CD4-positive, alpha-beta T cell (primary cell): ENCODE measurements at regions not wholly inside any gene's neighbourhood (a gene's known extent, or its start where the extent isn't known, plus 50 kb on each side); places are given as distances from the start of the nearest gene placed in this dataset.

Experiments used
- ATAC-seq: fragments of 200-7000 bp; cut with Tn5 transposase; one replicate; pipeline ENCODE4 v1.10.0; 2022; ENCODE audit warnings: mild to moderate bottlenecking; ENCODE audit not compliant: poor library complexity
- CTCF ChIA-PET: fragments of 350-600 bp; sonication (Branson Sonifier 250); formaldehyde crosslinking; loops from one replicate; lab custom pipeline; 2021; ENCODE audit warnings: antibody characterized with exemption, inconsistent platforms; lab: Charles Lee
- POLR2A ChIA-PET: fragments of 350-600 bp; sonication (Branson Sonifier 250); formaldehyde crosslinking; loops from one replicate; lab custom pipeline; 2021; ENCODE audit warnings: antibody characterized with exemption, inconsistent platforms; lab: Charles Lee
- DNase-seq, 14 experiments: peaks; one replicate each; pipeline ENCODE4 v3.0.0-alpha.2; 2013 to 2020; ENCODE audit warnings: mixed read lengths in 2 of 14
- H3K27ac ChIP-seq, 2 donors: one replicate each; pipeline versions ENCODE4 v1.5.1 to v1.7.0; 2013; ENCODE audit warnings: low read length in 2 of 2, low read depth in 1 of 2, mild to moderate bottlenecking in 1 of 2
- H3K27me3 ChIP-seq, 2 experiments: 1 replicate in 1 of 2; 2 replicates in 1 of 2; pipeline versions ENCODE4 v1.6.1 to v1.7.0; 2013; ENCODE audit warnings: low read length in 2 of 2, control low read depth in 1 of 2, mild to moderate bottlenecking in 1 of 2, moderate library complexity in 1 of 2; ENCODE audit not compliant: insufficient read depth in 2 of 2, control insufficient read depth in 1 of 2
- H3K36me3 ChIP-seq: one replicate; pipeline ENCODE4 v1.6.1; 2013; ENCODE audit warnings: low read length, control low read depth; ENCODE audit not compliant: insufficient read depth
- H3K4me1 ChIP-seq: one replicate; pipeline ENCODE4 v1.6.1; 2013; ENCODE audit warnings: low read length, control low read depth; ENCODE audit not compliant: insufficient read depth
- H3K4me3 ChIP-seq: one replicate; pipeline ENCODE4 v1.5.1; 2013; ENCODE audit warnings: mild to moderate bottlenecking, low read length, moderate library complexity
- H3K9me3 ChIP-seq, 2 experiments: 1 replicate in 1 of 2; 2 replicates in 1 of 2; pipeline versions ENCODE4 v1.6.1 to v1.7.0; 2013; ENCODE audit warnings: low read length in 2 of 2, mild to moderate bottlenecking in 2 of 2, control low read depth in 1 of 2, moderate library complexity in 1 of 2; ENCODE audit not compliant: control insufficient read depth in 1 of 2, insufficient read depth in 1 of 2
- H3K27ac Mint-ChIP-seq: one replicate; pipeline ENCODE4 v1.8.0; 2020; ENCODE audit warnings: mixed read lengths
- H3K27me3 Mint-ChIP-seq: one replicate; pipeline ENCODE4 v1.8.0; 2021; ENCODE audit warnings: mixed read lengths
- H3K36me3 Mint-ChIP-seq: one replicate; pipeline ENCODE4 v1.8.0; 2021; ENCODE audit warnings: low read depth, mixed read lengths
- H3K4me1 Mint-ChIP-seq: one replicate; pipeline ENCODE4 v1.8.0; 2021; ENCODE audit warnings: low read depth, mixed read lengths
- H3K4me3 Mint-ChIP-seq: one replicate; pipeline ENCODE4 v1.8.0; 2020; ENCODE audit warnings: mild to moderate bottlenecking, mixed read lengths
- H3K9me3 Mint-ChIP-seq: one replicate; pipeline ENCODE4 v1.8.0; 2020; ENCODE audit warnings: mixed read lengths
- CTCF ChIP-seq: fragments of 200-600 bp; IDR thresholded peaks from one replicate; pipeline ENCODE4 v1.8.0; 2022; ENCODE audit warnings: antibody characterized with exemption, mild to moderate bottlenecking
- intact Hi-C, 2 experiments: fragments of 100-400 bp; cut with DNase I in 1 of 2; cut with micrococcal nuclease in 1 of 2; formaldehyde crosslinking; loops; one replicate each; pipeline versions ENCODE4 v1.15.1 to v1.9.0; 2023 to 2025; cut with DNase I, micrococcal nuclease

- ChIA-PET CTCF (no interaction called here), POLR2A (no interaction called here)
Observed at GRCh38 chr15:70407336-70407670, 309.6 kb upstream of the TLE3 start.

DNA sequence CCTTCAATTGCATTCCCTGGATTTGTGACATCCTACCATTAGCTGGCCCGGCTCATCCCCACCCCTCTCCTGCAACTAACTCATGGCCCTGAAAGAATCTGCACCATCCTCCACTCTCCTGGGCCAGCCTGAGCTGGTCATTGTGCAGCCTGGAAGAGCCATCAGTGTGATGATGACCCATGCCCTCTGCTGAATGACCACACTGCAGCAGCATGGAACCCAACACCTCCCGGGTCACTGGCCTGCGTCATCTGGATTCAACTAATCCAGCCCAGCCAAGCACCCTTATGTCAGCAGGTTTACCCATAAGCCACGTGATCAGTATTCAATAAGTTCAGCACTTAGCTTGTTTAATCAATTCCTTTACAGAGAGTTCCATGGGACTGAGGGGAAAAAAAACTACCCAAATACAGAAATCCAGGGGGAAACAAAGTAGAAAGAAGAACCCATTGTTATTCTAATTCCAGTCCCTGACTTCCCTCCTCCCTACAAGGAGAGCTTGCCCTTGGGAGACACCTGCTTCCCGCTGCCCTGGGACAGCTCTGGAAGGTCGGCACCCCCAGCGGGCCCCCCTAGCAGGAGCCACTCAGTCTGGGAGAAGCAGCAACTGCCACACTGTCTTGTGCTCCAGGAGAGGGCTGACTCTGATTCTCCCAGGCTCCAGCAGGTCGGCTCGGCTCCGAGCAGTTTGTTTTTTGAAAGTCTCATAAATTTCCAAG lies 309.1 kb upstream of the TLE3 start:
- peaks cover 0 to 6% of the 10 kb centered on the region in 2 experiments for H3K9me3 ChIP-seq
- no peaks in the 10 kb centered on the region for H3K4me1 Mint-ChIP-seq
- DNase-seq: no peak
- H3K36me3 Mint-ChIP-seq: no peaks in the 10 kb centered on the region
- ChIA-PET POLR2A (no interaction called here), CTCF (no interaction called here)
- no peaks in the 10 kb centered on the region for H3K9me3 Mint-ChIP-seq
- no peak for TF ChIP-seq CTCF
- intact Hi-C loops: no loop called here
- H3K27me3 Mint-ChIP-seq: peaks cover 4% of the 10 kb centered on the region
- peaks cover 0 to 3% of the 10 kb centered on the region in 2 experiments for H3K27me3 ChIP-seq
- no peak for ATAC-seq
- no peak overlapping the region for H3K27ac Mint-ChIP-seq
- H3K4me1 ChIP-seq: no peaks in the 10 kb centered on the region
- H3K27ac ChIP-seq: no peak overlapping the region
- no peak overlapping the region for H3K4me3 ChIP-seq
- no peaks in the 10 kb centered on the region for H3K36me3 ChIP-seq
- no peak overlapping the region for H3K4me3 Mint-ChIP-seq

More at GRCh38 chr15:70407336-70407670, 309.6 kb upstream of the TLE3 start:
- peaks cover 0 to 3% of the 10 kb centered on the region in 2 experiments for H3K27me3 ChIP-seq
- H3K4me1 ChIP-seq: no peaks in the 10 kb centered on the region
- no peak overlapping the region for H3K4me3 ChIP-seq
- Mint-ChIP-seq H3K27me3 (peaks cover 4% of the 10 kb centered on the region), H3K4me3 (no peak overlapping the region), H3K36me3 (no peaks in the 10 kb centered on the region), H3K9me3 (no peaks in the 10 kb centered on the region), H3K27ac (no peak overlapping the region), H3K4me1 (no peaks in the 10 kb centered on the region)
- no peak for ATAC-seq
- no peaks in the 10 kb centered on the region for H3K36me3 ChIP-seq
- peaks cover 0 to 6% of the 10 kb centered on the region in 2 experiments for H3K9me3 ChIP-seq
- intact Hi-C loops: no loop called here
- no peak for DNase-seq
- H3K27ac ChIP-seq: no peak overlapping the region
- no peak for TF ChIP-seq CTCF

- Mint-ChIP-seq H3K9me3 (no peaks in the 10 kb centered on the region), H3K4me1 (no peaks in the 10 kb centered on the region), H3K36me3 (no peaks in the 10 kb centered on the region), H3K27ac (no peak overlapping the region), H3K4me3 (no peak overlapping the region), H3K27me3 (peaks cover 4% of the 10 kb centered on the region)
- CTCF ChIA-PET: interaction anchor here (0.9 kb wide), 1 partner anchor 9 kb away, joined by 3 read pairs; no protein-coding TSS in a partner anchor
- no peak for ATAC-seq
- TF ChIP-seq CTCF: no peak
- Histone ChIP-seq H3K27ac (no peak overlapping the region), H3K4me3 (no peak overlapping the region), H3K36me3 (no peaks in the 10 kb centered on the region), H3K27me3 (peaks cover 0 to 5% of the 10 kb centered on the region in 2 experiments), H3K9me3 (no peaks in the 10 kb centered on the region), H3K4me1 (no peaks in the 10 kb centered on the region)
- DNase-seq: no peak
- intact Hi-C loops: no loop called here
- POLR2A ChIA-PET: no interaction called here
Observed at GRCh38 chr15:70401709-70402108, 304.0 kb upstream of the TLE3 start.
